PC-9 (cell line): ENCODE measurements at regions not wholly inside any gene's neighbourhood (a gene's known extent, or its start where the extent isn't known, plus 50 kb on each side); places are given as distances from the start of the nearest gene placed in this dataset.

Experiments used
- EZH2 ChIP-seq: fragments of 200-600 bp; sonication (generic); IDR thresholded peaks from 2 replicates; pipeline ENCODE4 v1.8.0; 2017; ENCODE audit warnings: antibody characterized with exemption, low read depth
- TF ChIP-seq, protein P1 (sequence below): fragments of 200-600 bp; sonication (generic); conservative IDR thresholded peaks from 2 replicates; pipeline ENCODE4 v1.6.1; 2017; ENCODE audit warnings: mixed run types, antibody characterized with exemption, mild to moderate bottlenecking, moderate library complexity

DNA sequence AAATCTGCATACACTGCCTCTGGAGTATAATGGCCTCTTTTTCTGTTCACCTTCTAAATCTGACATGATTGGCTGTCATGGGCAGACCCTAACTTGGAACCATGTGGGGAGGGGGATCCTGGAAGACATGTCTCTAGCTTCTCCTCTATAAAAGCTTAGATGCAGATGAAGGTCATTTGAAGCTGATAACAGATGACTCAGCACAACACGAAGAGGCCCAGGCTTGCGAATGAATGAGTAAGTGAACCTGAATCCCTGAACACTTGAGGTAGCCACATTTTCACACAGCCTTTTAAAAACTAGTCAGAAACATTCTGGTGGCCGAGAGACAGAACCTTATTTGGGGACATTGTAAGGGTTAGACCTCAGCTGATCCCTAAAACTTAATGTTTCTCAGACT lies 282.6 kb downstream of the ELAVL2 start:
- TF ChIP-seq, protein P1, sequence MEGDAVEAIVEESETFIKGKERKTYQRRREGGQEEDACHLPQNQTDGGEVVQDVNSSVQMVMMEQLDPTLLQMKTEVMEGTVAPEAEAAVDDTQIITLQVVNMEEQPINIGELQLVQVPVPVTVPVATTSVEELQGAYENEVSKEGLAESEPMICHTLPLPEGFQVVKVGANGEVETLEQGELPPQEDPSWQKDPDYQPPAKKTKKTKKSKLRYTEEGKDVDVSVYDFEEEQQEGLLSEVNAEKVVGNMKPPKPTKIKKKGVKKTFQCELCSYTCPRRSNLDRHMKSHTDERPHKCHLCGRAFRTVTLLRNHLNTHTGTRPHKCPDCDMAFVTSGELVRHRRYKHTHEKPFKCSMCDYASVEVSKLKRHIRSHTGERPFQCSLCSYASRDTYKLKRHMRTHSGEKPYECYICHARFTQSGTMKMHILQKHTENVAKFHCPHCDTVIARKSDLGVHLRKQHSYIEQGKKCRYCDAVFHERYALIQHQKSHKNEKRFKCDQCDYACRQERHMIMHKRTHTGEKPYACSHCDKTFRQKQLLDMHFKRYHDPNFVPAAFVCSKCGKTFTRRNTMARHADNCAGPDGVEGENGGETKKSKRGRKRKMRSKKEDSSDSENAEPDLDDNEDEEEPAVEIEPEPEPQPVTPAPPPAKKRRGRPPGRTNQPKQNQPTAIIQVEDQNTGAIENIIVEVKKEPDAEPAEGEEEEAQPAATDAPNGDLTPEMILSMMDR = no peak
- TF ChIP-seq EZH2 = no peak
